Colonic mucosa (tissue), 4 donors: ENCODE measurements at regions not wholly inside any gene's neighbourhood (a gene's known extent, or its start where the extent isn't known, plus 50 kb on each side); places are given as distances from the start of the nearest gene placed in this dataset.

Experiments
- DNase-seq: peaks from one replicate; pipeline ENCODE4 v3.0.0-alpha.2; 2020
- H3K27ac ChIP-seq: fragments of 200-600 bp; one replicate; pipeline ENCODE4 v1.8.0; 2021
- H3K27me3 ChIP-seq: fragments of 200-600 bp; one replicate; pipeline ENCODE4 v1.8.0; 2021
- H3K36me3 ChIP-seq: fragments of 200-600 bp; one replicate; pipeline ENCODE4 v1.8.0; 2021
- H3K4me1 ChIP-seq: fragments of 200-600 bp; one replicate; pipeline ENCODE4 v1.8.0; 2021; ENCODE audit warnings: mild to moderate bottlenecking
- H3K4me3 ChIP-seq: fragments of 200-600 bp; one replicate; pipeline ENCODE4 v1.8.0; 2021
- H3K9ac ChIP-seq, 2 donors: one replicate each; pipeline ENCODE4 v1.7.0; 2013; ENCODE audit warnings: control low read depth in 2 of 2, low read depth in 2 of 2, low read length in 2 of 2
- H3K9me3 ChIP-seq: fragments of 200-600 bp; one replicate; pipeline ENCODE4 v1.8.0; 2021
- intact Hi-C: fragments of 100-400 bp; cut with DNase I; formaldehyde crosslinking; loops from one replicate; pipeline ENCODE4 v1.14.1; 2022
- TF ChIP-seq, protein P1 (sequence below): fragments of 200-600 bp; IDR thresholded peaks from one replicate; pipeline ENCODE4 v1.8.0; 2022; ENCODE audit warnings: antibody characterized with exemption, mild to moderate bottlenecking
- donor health status: healthy.
- donor health status: DM: no; HTN: no; CAD: no.
- donor health status: DM: no; HTN: no; CAD: no.

DNA sequence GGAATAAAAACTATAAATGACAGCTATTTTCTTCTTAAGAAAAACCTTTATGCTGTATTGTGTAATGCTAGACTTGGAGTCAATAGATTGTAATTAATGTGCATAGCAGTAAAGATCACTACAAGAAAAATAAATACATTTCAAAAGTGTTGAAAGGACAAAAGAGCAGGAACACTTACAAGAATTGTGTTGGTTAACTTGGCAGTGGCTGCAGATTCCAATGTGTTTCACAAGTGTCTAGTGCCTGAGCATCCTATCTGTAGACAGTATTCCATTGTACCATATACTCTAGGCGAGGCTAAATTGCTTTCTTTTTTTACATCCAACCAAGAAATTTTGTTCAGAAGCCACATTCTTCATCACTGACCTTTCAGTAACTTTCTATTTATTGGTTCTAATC, 924.1 kb downstream of the EPHA7 start:
- Histone ChIP-seq H3K27ac (no peak overlapping the region), H3K4me1 (no peaks in the 10 kb centered on the region), H3K9ac (no peak overlapping the region), H3K27me3 (no peaks in the 10 kb centered on the region), H3K9me3 (no peaks in the 10 kb centered on the region), H3K36me3 (no peaks in the 10 kb centered on the region), H3K4me3 (no peak overlapping the region)
- intact Hi-C loops: no loop called here
- TF ChIP-seq, protein P1, sequence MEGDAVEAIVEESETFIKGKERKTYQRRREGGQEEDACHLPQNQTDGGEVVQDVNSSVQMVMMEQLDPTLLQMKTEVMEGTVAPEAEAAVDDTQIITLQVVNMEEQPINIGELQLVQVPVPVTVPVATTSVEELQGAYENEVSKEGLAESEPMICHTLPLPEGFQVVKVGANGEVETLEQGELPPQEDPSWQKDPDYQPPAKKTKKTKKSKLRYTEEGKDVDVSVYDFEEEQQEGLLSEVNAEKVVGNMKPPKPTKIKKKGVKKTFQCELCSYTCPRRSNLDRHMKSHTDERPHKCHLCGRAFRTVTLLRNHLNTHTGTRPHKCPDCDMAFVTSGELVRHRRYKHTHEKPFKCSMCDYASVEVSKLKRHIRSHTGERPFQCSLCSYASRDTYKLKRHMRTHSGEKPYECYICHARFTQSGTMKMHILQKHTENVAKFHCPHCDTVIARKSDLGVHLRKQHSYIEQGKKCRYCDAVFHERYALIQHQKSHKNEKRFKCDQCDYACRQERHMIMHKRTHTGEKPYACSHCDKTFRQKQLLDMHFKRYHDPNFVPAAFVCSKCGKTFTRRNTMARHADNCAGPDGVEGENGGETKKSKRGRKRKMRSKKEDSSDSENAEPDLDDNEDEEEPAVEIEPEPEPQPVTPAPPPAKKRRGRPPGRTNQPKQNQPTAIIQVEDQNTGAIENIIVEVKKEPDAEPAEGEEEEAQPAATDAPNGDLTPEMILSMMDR: no peak
- no peak for DNase-seq

DNA sequence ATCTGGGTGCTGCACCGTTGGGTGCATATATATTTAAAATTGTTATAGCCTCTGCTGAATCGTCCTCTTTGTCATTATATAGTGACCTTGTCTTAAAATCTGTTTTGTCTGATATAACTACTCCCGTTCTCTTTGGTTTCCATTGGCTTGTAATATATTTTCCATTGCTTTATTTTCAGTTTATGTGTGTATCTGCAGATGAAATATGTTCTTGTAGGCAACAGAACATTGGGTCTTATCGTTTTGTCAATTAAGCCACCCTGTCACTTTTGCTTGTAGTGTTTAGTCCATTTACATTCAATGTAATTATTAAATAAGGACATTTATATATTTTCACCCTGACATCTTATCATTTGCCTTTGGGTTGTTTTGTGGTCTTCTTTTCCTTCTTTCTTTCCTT, 933.9 kb downstream of the EPHA7 start:
- Histone ChIP-seq H3K27me3 (no peaks in the 10 kb centered on the region), H3K4me3 (no peak overlapping the region), H3K9me3 (no peaks in the 10 kb centered on the region), H3K9ac (no peak overlapping the region), H3K4me1 (no peaks in the 10 kb centered on the region), H3K36me3 (no peaks in the 10 kb centered on the region), H3K27ac (no peak overlapping the region)
- intact Hi-C loops: no loop called here
- TF ChIP-seq, protein P1: no peak
- no peak for DNase-seq

DNA sequence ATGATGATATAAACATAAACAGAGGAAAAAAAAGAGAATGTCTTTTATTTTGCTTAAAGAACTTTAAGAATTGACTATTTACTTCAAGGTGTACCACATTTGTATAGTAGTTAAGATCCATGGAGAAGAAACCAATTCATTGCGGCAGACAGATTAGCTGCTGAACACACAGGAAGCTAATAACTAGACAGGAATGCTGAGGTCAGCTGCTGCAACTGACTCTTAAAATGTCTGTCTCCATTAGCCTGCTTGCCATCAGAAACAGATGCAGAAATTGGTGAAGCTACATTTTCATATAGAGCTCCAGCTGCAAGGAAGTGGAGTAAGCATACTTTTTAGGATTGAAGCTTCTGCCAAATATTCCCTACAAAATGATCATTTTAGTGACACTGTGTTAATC, 939.5 kb downstream of the EPHA7 start:
- intact Hi-C loops: no loop called here
- no peaks in the 10 kb centered on the region for H3K27me3 ChIP-seq
- H3K9me3 ChIP-seq: no peaks in the 10 kb centered on the region
- H3K4me1 ChIP-seq: no peaks in the 10 kb centered on the region
- no peak overlapping the region for H3K4me3 ChIP-seq
- no peaks in the 10 kb centered on the region for H3K36me3 ChIP-seq
- TF ChIP-seq, protein P1: no peak
- DNase-seq: no peak
- no peak overlapping the region for H3K27ac ChIP-seq
- no peak overlapping the region for H3K9ac ChIP-seq

DNA sequence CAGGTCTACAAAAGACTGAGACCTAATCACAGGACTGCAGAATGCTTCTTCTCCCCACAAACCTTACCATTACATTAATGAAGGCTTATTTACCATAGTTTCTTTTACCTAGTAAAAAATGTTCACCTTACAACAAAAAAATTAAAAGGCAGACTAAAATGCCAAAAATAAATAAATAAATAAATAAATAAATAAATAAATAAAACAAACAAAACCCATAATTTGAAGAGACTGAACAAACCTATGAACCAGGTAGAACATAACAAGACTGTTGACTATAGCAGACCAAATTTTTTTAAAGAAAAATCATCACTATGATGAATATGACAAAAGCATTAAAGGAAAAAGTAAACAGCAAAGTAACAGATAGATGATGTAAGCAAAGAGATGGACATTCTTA, 946.3 kb downstream of the EPHA7 start:
- intact Hi-C loops: no loop called here
- no peak overlapping the region for H3K27ac ChIP-seq

DNA sequence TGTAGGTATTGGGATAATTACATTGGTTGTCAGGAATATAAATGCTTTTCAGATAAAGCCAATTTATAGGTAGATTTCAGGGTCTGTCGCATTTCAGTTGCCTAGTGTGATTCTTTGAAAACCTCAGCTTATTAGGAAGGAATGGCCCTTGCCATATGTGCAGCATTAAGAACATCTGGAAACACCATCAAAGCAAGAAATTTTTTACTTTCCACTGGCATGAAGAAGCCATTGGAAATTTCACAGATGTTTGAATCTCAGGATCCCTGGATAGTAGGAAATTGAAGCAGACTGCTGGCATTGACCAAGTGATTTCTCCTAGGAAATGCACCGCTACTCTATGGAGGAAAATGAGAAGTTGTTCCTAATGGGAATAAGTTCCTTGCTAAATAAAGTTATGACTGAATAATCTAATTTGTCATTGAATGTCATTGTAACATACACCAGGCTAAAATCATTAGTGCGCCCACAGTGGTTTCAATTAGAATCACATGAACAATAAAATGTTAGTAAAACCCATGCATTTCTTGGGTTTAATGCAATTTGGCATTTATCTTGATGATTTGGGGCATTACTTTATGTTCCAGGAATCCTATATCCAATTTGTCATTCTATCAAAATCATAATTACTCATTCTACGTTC, 950.1 kb downstream of the EPHA7 start:
- no peak overlapping the region for H3K9ac ChIP-seq

More for the DNA sequence above, 946.3 kb downstream of the EPHA7 start:
- Histone ChIP-seq H3K4me3 (no peak overlapping the region), H3K27me3 (no peaks in the 10 kb centered on the region), H3K9ac (no peak overlapping the region), H3K4me1 (no peaks in the 10 kb centered on the region), H3K9me3 (no peaks in the 10 kb centered on the region), H3K36me3 (no peaks in the 10 kb centered on the region)
- TF ChIP-seq, protein P1: no peak
- no peak for DNase-seq

More for the DNA sequence above, 950.1 kb downstream of the EPHA7 start:
- H3K9me3 ChIP-seq: no peaks in the 10 kb centered on the region
- intact Hi-C loops: no loop called here
- H3K4me3 ChIP-seq: no peak overlapping the region
- H3K27me3 ChIP-seq: no peaks in the 10 kb centered on the region
- no peak overlapping the region for H3K27ac ChIP-seq
- no peak for DNase-seq
- TF ChIP-seq, protein P1: no peak
- no peaks in the 10 kb centered on the region for H3K4me1 ChIP-seq
- no peaks in the 10 kb centered on the region for H3K36me3 ChIP-seq
